Heart right ventricle (tissue), 16 donors: ENCODE measurements at regions not wholly inside any gene's neighbourhood (a gene's known extent, or its start where the extent isn't known, plus 50 kb on each side); places are given as distances from the start of the nearest gene placed in this dataset.
A peak's percentile ranks its signal among the peaks of the same experiment; 100 is the strongest.

Source experiments
- ATAC-seq, 8 donors: fragments of 200-7000 bp; cut with Tn5 transposase; one replicate each; pipeline ENCODE4 v1.9.1; 2020; ENCODE audit warnings: mild to moderate bottlenecking in 8 of 8, moderate library complexity in 8 of 8, moderate number of reproducible peaks in 1 of 8
- DNase-seq, 2 donors: peaks; one replicate each; pipeline ENCODE4 v3.0.0-alpha.2; 2020
- H3K27ac ChIP-seq, 10 donors: fragments of 200-600 bp; sonication (generic) in 2 of 10; one replicate each; pipeline versions ENCODE4 v1.5.0 to v1.8.0; 2020 to 2022; ENCODE audit warnings: mild to moderate bottlenecking in 3 of 10
- H3K27me3 ChIP-seq, 7 donors: fragments of 200-600 bp; one replicate each; pipeline ENCODE4 v1.8.0; 2021 to 2022; ENCODE audit warnings: mild to moderate bottlenecking in 2 of 7
- H3K36me3 ChIP-seq, 9 donors: fragments of 200-600 bp; sonication (generic) in 1 of 9; one replicate each; pipeline versions ENCODE4 v1.5.0 to v1.8.0; 2020 to 2022; ENCODE audit warnings: mild to moderate bottlenecking in 2 of 9
- H3K4me1 ChIP-seq, 9 donors: fragments of 200-600 bp; sonication (generic) in 1 of 9; one replicate each; pipeline versions ENCODE4 v1.5.0 to v1.8.0; 2020 to 2022; ENCODE audit warnings: mild to moderate bottlenecking in 4 of 9
- H3K4me3 ChIP-seq, 10 donors: fragments of 200-600 bp; sonication (generic) in 2 of 10; one replicate each; pipeline versions ENCODE4 v1.5.0 to v1.8.0; 2020 to 2022; ENCODE audit warnings: mild to moderate bottlenecking in 7 of 10, moderate library complexity in 2 of 10
- H3K9me3 ChIP-seq, 11 donors: fragments of 200-600 bp in 10 of 11; sonication (generic) in 2 of 11; one replicate each; pipeline versions ENCODE4 v1.5.0 to v1.8.0; 2013 to 2022; ENCODE audit warnings: mild to moderate bottlenecking in 2 of 11, control low read depth in 1 of 11, moderate library complexity in 1 of 11
- CTCF ChIP-seq, 9 donors: fragments of 200-600 bp; sonication (generic) in 2 of 9; IDR thresholded peaks; one replicate each; pipeline versions ENCODE4 v1.5.0 to v1.8.0; 2021 to 2022; ENCODE audit warnings: antibody characterized with exemption in 9 of 9, mild to moderate bottlenecking in 5 of 9, moderate library complexity in 1 of 9
- WGBS, 2 donors: extraction: QIAGEN DNeasy Blood & Tissue Kit; methylation state at CpG; one replicate each; pipeline ENCODE4 v1.1.7; 2013; ENCODE audit warnings: inconsistent platforms in 1 of 2; 5-methylcytosine and 5-hydroxymethylcytosine counted together
- intact Hi-C, 10 donors: fragments of 100-400 bp; cut with DNase I; formaldehyde crosslinking; loops; one replicate each; pipeline versions ENCODE4 v1.11.1 to v1.14.2; 2022
- donor health status: Arrhythmogenic right ventricular cardiomyopathy.
- donor health status: ischemic (EF 13 %, LVEDD 7.1; RV severe dilation, severe dysfunction).
- donor health status: healthy with polysubstance abuse.
- donor health status: DM: no; HTN: yes; CAD: no.
- donor health status: DM: no; HTN: no; CAD: no.
- donor health status: ischemic (EF 25% LVEDD 6.9; RV normal size, moderate dysfunction).
- donor health status: ischemic (EF 25% LVEDD 5.7; RV mildly dilated, moderate dysfunction).
- donor health status: healthy.
- donor health status: DM: yes; HTN: yes; CAD: no.
- donor health status: Ischemic cardiomyopathy.
- donor health status: ischemic (EF 35%, LVEDD 5.7; RV mildly dilated, moderate dysfunction).
- donor health status: nonischemic (EF 11% LVEDD 7.7; RV severe dilation, severe dysfunction).
- donor health status: DM: yes; HTN: yes; CAD: no.
- donor health status: PGD.
- donor health status: ischemic (EF 29% LVEDD 5.4; RV normal size, mild dysfunction).
- donor health status: nonischemic (EF 23%, LVEDD 6.1; RV moderate dilation, normal function).

GRCh38 chr12:74641694-74642093, 104.1 kb downstream of the ATXN7L3B start:
- TF ChIP-seq CTCF (IDR thresholded peaks at IDR 0.05), result no peak
- 57 to 73% methylated on average over 2 of the region's 2 CpGs for WGBS, 2 donors

GRCh38 chr12:74644681-74645080, 107.0 kb downstream of the ATXN7L3B start:
- ATAC-seq (no peak), DNase-seq (no peak)
- Histone ChIP-seq H3K9me3 (no peaks in the 10 kb centered on the region), H3K27me3 (no peaks in the 10 kb centered on the region), H3K36me3 (no peaks in the 10 kb centered on the region), H3K4me1 (no peaks in the 10 kb centered on the region), H3K4me3 (no peak overlapping the region), H3K27ac (no peak overlapping the region)
- TF ChIP-seq CTCF (IDR thresholded peaks at IDR 0.05), result no peak
- intact Hi-C loops, result no loop called here
- 55 to 80% methylated on average over 1 of the region's 1 CpG for WGBS, 2 donors

More at GRCh38 chr12:74641694-74642093, 104.1 kb downstream of the ATXN7L3B start:
- no peak overlapping the region for H3K4me3 ChIP-seq
- H3K9me3 ChIP-seq, result no peaks in the 10 kb centered on the region
- no peaks in the 10 kb centered on the region for H3K36me3 ChIP-seq
- DNase-seq (no peak), ATAC-seq (no peak)
- no peaks in the 10 kb centered on the region for H3K4me1 ChIP-seq
- H3K27ac ChIP-seq, result no peak overlapping the region
- intact Hi-C loops, result no loop called here
- no peaks in the 10 kb centered on the region for H3K27me3 ChIP-seq

- no peak overlapping the region for H3K4me3 ChIP-seq
- DNase-seq (no peak), ATAC-seq (no peak)
- intact Hi-C loops, result no loop called here
- H3K27ac ChIP-seq, result no peak overlapping the region
- H3K36me3 ChIP-seq, result no peaks in the 10 kb centered on the region
- TF ChIP-seq CTCF (IDR thresholded peaks at IDR 0.05), result peak in 5 of 9 donors; percentile 17 to 38 (median 22)
- no peaks in the 10 kb centered on the region for H3K4me1 ChIP-seq
- H3K9me3 ChIP-seq, result no peaks in the 10 kb centered on the region
- WGBS, 2 donors, result 17 to 18% methylated on average over 1 of the region's 1 CpG
- no peaks in the 10 kb centered on the region for H3K27me3 ChIP-seq
These were observed 109.2 kb downstream of the ATXN7L3B start for GRCh38 chr12:74646831-74647230.

- H3K4me3 ChIP-seq, result no peak overlapping the region
- no peaks in the 10 kb centered on the region for H3K36me3 ChIP-seq
- H3K27ac ChIP-seq, result no peak overlapping the region
- DNase-seq (no peak), ATAC-seq (no peak)
- 21 to 25% methylated on average over 2 of the region's 2 CpGs for WGBS, 2 donors
- TF ChIP-seq CTCF (IDR thresholded peaks at IDR 0.05), result no peak
- no peaks in the 10 kb centered on the region for H3K4me1 ChIP-seq
- no peaks in the 10 kb centered on the region for H3K27me3 ChIP-seq
- peaks cover 0 to under 1% (median 0%) of the 10 kb centered on the region in 11 donors for H3K9me3 ChIP-seq
- intact Hi-C loops, result no loop called here
These were observed 109.6 kb downstream of the ATXN7L3B start for GRCh38 chr12:74647256-74647655.

- Histone ChIP-seq H3K4me3 (no peak overlapping the region), H3K36me3 (no peaks in the 10 kb centered on the region), H3K27me3 (no peaks in the 10 kb centered on the region), H3K27ac (no peak overlapping the region), H3K4me1 (no peaks in the 10 kb centered on the region), H3K9me3 (peaks cover 0 to 9% (median 0%) of the 10 kb centered on the region in 11 donors)
- DNase-seq, result no peak
- intact Hi-C loops, result no loop called here
- TF ChIP-seq CTCF (IDR thresholded peaks at IDR 0.05), result no peak
- ATAC-seq, result no peak
These were observed 118.6 kb downstream of the ATXN7L3B start for GRCh38 chr12:74656251-74656650.
